Neural cell (in vitro differentiated cells): ENCODE measurements at regions not wholly inside any gene's neighbourhood (a gene's known extent, or its start where the extent isn't known, plus 50 kb on each side); places are given as distances from the start of the nearest gene placed in this dataset.

Experiments
- H2AFZ ChIP-seq: fragments of 200-600, 300-800 bp; sonication (generic), shearing (Covaris generic); 2 replicates; pipeline ENCODE4 v1.6.0; 2014; ENCODE audit warnings: low read depth, mild to moderate bottlenecking, antibody characterized with exemption, low read length, moderate library complexity
- H3F3A ChIP-seq: fragments of 200-600 bp; shearing (Covaris generic); 2 replicates; pipeline ENCODE4 v1.6.1; 2016; ENCODE audit warnings: mild to moderate bottlenecking, moderate library complexity, mixed read lengths, antibody characterized with exemption, low read length; ENCODE audit not compliant: insufficient read depth, poor library complexity, severe bottlenecking
- H3K27ac ChIP-seq: fragments of 200-600, 300-800 bp; sonication (generic), shearing (Covaris generic); 2 replicates; pipeline ENCODE4 v1.5.1; 2014; ENCODE audit warnings: mild to moderate bottlenecking, low read length, moderate library complexity
- H3K27me3 ChIP-seq: fragments of 300-800, 200-600 bp; sonication (generic), shearing (Covaris generic); 2 replicates; pipeline ENCODE4 v1.6.0; 2014; ENCODE audit warnings: mild to moderate bottlenecking, low read depth, low read length, moderate library complexity; ENCODE audit not compliant: insufficient read depth
- H3K36me3 ChIP-seq: fragments of 300-800, 200-600 bp; sonication (generic), shearing (Covaris generic); 2 replicates; pipeline ENCODE4 v1.5.1; 2014; ENCODE audit warnings: mild to moderate bottlenecking, antibody characterized with exemption, low read length, moderate library complexity; ENCODE audit not compliant: insufficient read depth
- H3K4me2 ChIP-seq: fragments of 300-800, 200-600 bp; sonication (generic), shearing (Covaris generic); 2 replicates; pipeline ENCODE4 v1.6.0; 2014; ENCODE audit warnings: mild to moderate bottlenecking, low read length
- H3K4me3 ChIP-seq: fragments of 300-800, 200-600 bp; sonication (generic), shearing (Covaris generic); 2 replicates; pipeline ENCODE4 v1.5.1; 2014; ENCODE audit warnings: mild to moderate bottlenecking, low read length, moderate library complexity
- H3K79me2 ChIP-seq: fragments of 200-600 bp; shearing (Covaris generic); replicated peaks from 2 replicates; pipeline ENCODE4 v1.6.0; 2014; ENCODE audit warnings: mild to moderate bottlenecking, low read length, moderate library complexity; ENCODE audit not compliant: insufficient read depth
- H3K9ac ChIP-seq: fragments of 300-800, 200-600 bp; sonication (generic), shearing (Covaris generic); 2 replicates; pipeline ENCODE4 v1.6.1; 2016; ENCODE audit warnings: mild to moderate bottlenecking, low read length, mixed read lengths
- H3K9me2 ChIP-seq: fragments of 200-600 bp; shearing (Covaris generic); 2 replicates; pipeline ENCODE4 v1.6.1; 2016; ENCODE audit warnings: mild to moderate bottlenecking, low read length, mixed read lengths; ENCODE audit not compliant: insufficient read depth
- H3K9me3 ChIP-seq: fragments of 200-600, 300-800 bp; sonication (generic), shearing (Covaris generic); 2 replicates; pipeline ENCODE4 v1.6.1; 2016; ENCODE audit warnings: mild to moderate bottlenecking, mixed run types, low read length, moderate library complexity, mixed read lengths
- H4K20me1 ChIP-seq: fragments of 200-600 bp; shearing (Covaris generic); 2 replicates; pipeline ENCODE4 v1.6.1; 2016; ENCODE audit warnings: mild to moderate bottlenecking, mixed run types; ENCODE audit not compliant: insufficient read depth
- EP300 ChIP-seq: fragments of 450-650 bp; conservative IDR thresholded peaks from 2 replicates; pipeline ENCODE4 v1.6.1; 2014; ENCODE audit warnings: antibody characterized with exemption, mild to moderate bottlenecking, moderate library complexity; ENCODE audit not compliant: poor library complexity, severe bottlenecking
- EZH2 ChIP-seq: fragments of 200-600, 300-800 bp; shearing (Covaris generic), sonication (generic); IDR thresholded peaks from 2 replicates; pipeline ENCODE4 v1.6.1; 2014; ENCODE audit warnings: antibody characterized with exemption, low read length, borderline replicate concordance, mild to moderate bottlenecking; ENCODE audit not compliant: insufficient read depth, poor library complexity, severe bottlenecking
- MXI1 ChIP-seq: fragments of 450-650 bp; conservative IDR thresholded peaks from 2 replicates; pipeline ENCODE4 v1.6.1; 2014; ENCODE audit warnings: antibody characterized with exemption, mild to moderate bottlenecking; ENCODE audit not compliant: poor library complexity, severe bottlenecking
- POLR2AphosphoS5 ChIP-seq: IDR thresholded peaks from 2 replicates; pipeline ENCODE4 v1.6.1; 2012
- RAD21 ChIP-seq: fragments of 450-650 bp; conservative IDR thresholded peaks from 2 replicates; pipeline ENCODE4 v1.6.1; 2014; ENCODE audit warnings: antibody characterized with exemption, mild to moderate bottlenecking, moderate library complexity
- SMC3 ChIP-seq: fragments of 450-650 bp; conservative IDR thresholded peaks from 2 replicates; pipeline ENCODE4 v1.6.1; 2014; ENCODE audit warnings: antibody characterized with exemption, mild to moderate bottlenecking, moderate library complexity; ENCODE audit not compliant: poor library complexity
- TAF1 ChIP-seq: IDR thresholded peaks from 2 replicates; pipeline ENCODE4 v1.6.1; 2012; ENCODE audit warnings: low read depth
- TF ChIP-seq, protein P1 (sequence below): IDR thresholded peaks from 2 replicates; pipeline ENCODE4 v1.6.1; 2012; ENCODE audit warnings: borderline replicate concordance
- TF ChIP-seq, protein P2 (sequence below): fragments of 450-650 bp; IDR thresholded peaks from 2 replicates; pipeline ENCODE4 v1.5.1; 2014; ENCODE audit warnings: antibody characterized with exemption, mild to moderate bottlenecking, moderate library complexity; ENCODE audit not compliant: poor library complexity, severe bottlenecking

DNA sequence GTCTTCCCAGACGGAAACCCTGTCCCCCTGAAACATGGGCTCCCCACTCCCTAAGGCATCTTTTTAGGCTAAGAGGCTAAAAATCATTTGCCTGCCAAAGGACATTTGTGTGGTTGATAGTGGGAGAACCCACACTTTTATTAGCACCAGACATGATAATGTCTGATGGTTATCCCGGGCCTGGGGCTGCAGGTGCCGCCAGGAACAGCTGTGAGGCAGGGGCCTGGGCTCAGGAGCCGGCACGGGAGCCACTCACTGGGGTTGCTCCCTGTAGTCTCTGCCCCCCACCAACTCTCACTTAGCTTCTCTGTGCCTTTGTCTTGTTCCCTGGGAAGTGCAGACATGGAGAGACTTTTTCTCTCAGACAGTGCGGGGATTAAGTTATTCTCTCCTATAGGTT is 193.6 kb downstream of the GLRX3 start:
- Histone ChIP-seq H3K27ac (no peak overlapping the region), H3K4me3 (no peak overlapping the region), H3K27me3 (no peaks in the 10 kb centered on the region), H3K9ac (no peak overlapping the region), H3F3A (no peaks in the 10 kb centered on the region), H3K36me3 (no peaks in the 10 kb centered on the region), H3K9me3 (peaks cover 3% of the 10 kb centered on the region), H2AFZ (no peak overlapping the region), H3K4me2 (no peak overlapping the region), H3K9me2 (no peaks in the 10 kb centered on the region), H3K79me2 (no peaks in the 10 kb centered on the region), H4K20me1 (no peaks in the 10 kb centered on the region)
- TF ChIP-seq RAD21 (no peak), TAF1 (no peak), EP300 (no peak), MXI1 (no peak), POLR2AphosphoS5 (no peak), SMC3 (no peak), EZH2 (no peak)
- TF ChIP-seq, protein P1, sequence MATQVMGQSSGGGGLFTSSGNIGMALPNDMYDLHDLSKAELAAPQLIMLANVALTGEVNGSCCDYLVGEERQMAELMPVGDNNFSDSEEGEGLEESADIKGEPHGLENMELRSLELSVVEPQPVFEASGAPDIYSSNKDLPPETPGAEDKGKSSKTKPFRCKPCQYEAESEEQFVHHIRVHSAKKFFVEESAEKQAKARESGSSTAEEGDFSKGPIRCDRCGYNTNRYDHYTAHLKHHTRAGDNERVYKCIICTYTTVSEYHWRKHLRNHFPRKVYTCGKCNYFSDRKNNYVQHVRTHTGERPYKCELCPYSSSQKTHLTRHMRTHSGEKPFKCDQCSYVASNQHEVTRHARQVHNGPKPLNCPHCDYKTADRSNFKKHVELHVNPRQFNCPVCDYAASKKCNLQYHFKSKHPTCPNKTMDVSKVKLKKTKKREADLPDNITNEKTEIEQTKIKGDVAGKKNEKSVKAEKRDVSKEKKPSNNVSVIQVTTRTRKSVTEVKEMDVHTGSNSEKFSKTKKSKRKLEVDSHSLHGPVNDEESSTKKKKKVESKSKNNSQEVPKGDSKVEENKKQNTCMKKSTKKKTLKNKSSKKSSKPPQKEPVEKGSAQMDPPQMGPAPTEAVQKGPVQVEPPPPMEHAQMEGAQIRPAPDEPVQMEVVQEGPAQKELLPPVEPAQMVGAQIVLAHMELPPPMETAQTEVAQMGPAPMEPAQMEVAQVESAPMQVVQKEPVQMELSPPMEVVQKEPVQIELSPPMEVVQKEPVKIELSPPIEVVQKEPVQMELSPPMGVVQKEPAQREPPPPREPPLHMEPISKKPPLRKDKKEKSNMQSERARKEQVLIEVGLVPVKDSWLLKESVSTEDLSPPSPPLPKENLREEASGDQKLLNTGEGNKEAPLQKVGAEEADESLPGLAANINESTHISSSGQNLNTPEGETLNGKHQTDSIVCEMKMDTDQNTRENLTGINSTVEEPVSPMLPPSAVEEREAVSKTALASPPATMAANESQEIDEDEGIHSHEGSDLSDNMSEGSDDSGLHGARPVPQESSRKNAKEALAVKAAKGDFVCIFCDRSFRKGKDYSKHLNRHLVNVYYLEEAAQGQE, result no peak
- TF ChIP-seq, protein P2, sequence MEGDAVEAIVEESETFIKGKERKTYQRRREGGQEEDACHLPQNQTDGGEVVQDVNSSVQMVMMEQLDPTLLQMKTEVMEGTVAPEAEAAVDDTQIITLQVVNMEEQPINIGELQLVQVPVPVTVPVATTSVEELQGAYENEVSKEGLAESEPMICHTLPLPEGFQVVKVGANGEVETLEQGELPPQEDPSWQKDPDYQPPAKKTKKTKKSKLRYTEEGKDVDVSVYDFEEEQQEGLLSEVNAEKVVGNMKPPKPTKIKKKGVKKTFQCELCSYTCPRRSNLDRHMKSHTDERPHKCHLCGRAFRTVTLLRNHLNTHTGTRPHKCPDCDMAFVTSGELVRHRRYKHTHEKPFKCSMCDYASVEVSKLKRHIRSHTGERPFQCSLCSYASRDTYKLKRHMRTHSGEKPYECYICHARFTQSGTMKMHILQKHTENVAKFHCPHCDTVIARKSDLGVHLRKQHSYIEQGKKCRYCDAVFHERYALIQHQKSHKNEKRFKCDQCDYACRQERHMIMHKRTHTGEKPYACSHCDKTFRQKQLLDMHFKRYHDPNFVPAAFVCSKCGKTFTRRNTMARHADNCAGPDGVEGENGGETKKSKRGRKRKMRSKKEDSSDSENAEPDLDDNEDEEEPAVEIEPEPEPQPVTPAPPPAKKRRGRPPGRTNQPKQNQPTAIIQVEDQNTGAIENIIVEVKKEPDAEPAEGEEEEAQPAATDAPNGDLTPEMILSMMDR, result no peak

DNA sequence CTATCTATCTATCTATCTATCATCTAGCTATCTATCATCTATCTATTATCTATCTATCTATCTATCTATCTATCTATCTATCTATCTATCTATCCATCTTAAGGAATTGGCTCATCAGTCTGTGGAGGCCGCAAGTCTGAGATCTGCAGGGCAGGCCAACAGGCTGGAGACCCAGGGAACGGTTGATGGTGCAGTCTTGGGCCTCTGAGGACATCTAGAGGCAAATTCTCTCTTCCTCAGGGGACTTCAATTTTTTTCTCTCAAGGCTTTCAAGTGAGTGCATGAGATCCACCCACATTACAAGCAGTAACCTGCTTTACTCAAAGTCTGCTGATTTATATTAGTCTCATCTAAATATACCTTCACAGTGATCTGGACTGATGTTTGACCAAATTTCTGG is 197.0 kb downstream of the GLRX3 start:
- no peaks in the 10 kb centered on the region for H4K20me1 ChIP-seq
- TF ChIP-seq TAF1 (no peak), EZH2 (no peak), RAD21 (no peak), POLR2AphosphoS5 (no peak), EP300 (no peak), MXI1 (no peak), SMC3 (no peak)
- TF ChIP-seq, protein P1, result no peak
- TF ChIP-seq, protein P2, result no peak
- no peak overlapping the region for H3K27ac ChIP-seq

More for the DNA sequence above, 197.0 kb downstream of the GLRX3 start:
- Histone ChIP-seq H3F3A (no peaks in the 10 kb centered on the region), H3K9ac (no peak overlapping the region), H3K36me3 (no peaks in the 10 kb centered on the region), H3K9me2 (no peaks in the 10 kb centered on the region), H3K27me3 (no peaks in the 10 kb centered on the region), H3K4me2 (no peak overlapping the region), H3K9me3 (peaks cover 3% of the 10 kb centered on the region), H2AFZ (no peak overlapping the region), H3K79me2 (no peaks in the 10 kb centered on the region), H3K4me3 (no peak overlapping the region)
